ENCODE measurements at regions not wholly inside any gene's neighbourhood (a gene's known extent, or its start where the extent isn't known, plus 50 kb on each side); places are given as distances from the start of the nearest gene placed in this dataset.

GRCh38 chr5:6111131-6111530 is 267.2 kb downstream of the MED10 start:
- TF ChIP-seq POLR2A (IDR thresholded peaks at IDR 0.05) = no peak
- no peak for TF ChIP-seq CTCF (IDR thresholded peaks at IDR 0.05)
